Endothelial cell of umbilical vein (primary cell): ENCODE measurements at regions not wholly inside any gene's neighbourhood (a gene's known extent, or its start where the extent isn't known, plus 50 kb on each side); places are given as distances from the start of the nearest gene placed in this dataset.
A peak's percentile ranks its signal among the peaks of the same experiment; 100 is the strongest.

ENCODE experiments used
- BruUV-seq: library from RNA; stranded (reverse); fragments of 400-500 nt; replicated peaks from 2 replicates; lab custom pipeline; 2021; lab: Mats Ljungman, UMichigan
- CTCF ChIA-PET: fragments of 300-600, 350-600 bp; sonication (Branson Sonifier 250); formaldehyde crosslinking; loops from one replicate; lab custom pipeline; 2021; ENCODE audit warnings: antibody characterized with exemption, inconsistent platforms; lab: Charles Lee
- POLR2A ChIA-PET: fragments of 300-600, 350-600 bp; sonication (Branson Sonifier 250); formaldehyde crosslinking; loops from one replicate; lab custom pipeline; 2021; ENCODE audit warnings: antibody characterized with exemption, inconsistent platforms; lab: Charles Lee
- DNase-seq: peaks from one replicate; pipeline ENCODE4 v3.0.0-alpha.2; 2011; ENCODE audit warnings: low read depth, low spot score
- FAIRE-seq: peaks from 2 replicates; lab custom pipeline; 2011; peaks lifted over from hg19 to GRCh38; lab: Jason Lieb, UNC
- H2AFZ ChIP-seq: 2 replicates; pipeline ENCODE4 v1.6.0; 2012; ENCODE audit warnings: low read depth, low read length, control low read depth, inconsistent platforms
- H3K27ac ChIP-seq: 2 replicates; pipeline ENCODE4 v1.5.1; 2011; ENCODE audit warnings: low read depth, mild to moderate bottlenecking, control low read depth, low read length, moderate library complexity; ENCODE audit not compliant: insufficient read depth
- H3K27me3 ChIP-seq, 2 experiments: 2 replicates each; pipeline versions ENCODE4 v1.6.0 to v1.6.1; 2011; ENCODE audit warnings: low read length in 2 of 2, mixed read lengths in 1 of 2; ENCODE audit not compliant: control insufficient read depth in 2 of 2, insufficient read depth in 2 of 2
- H3K36me3 ChIP-seq, 2 experiments: 2 replicates in 1 of 2; 3 replicates in 1 of 2; pipeline ENCODE4 v1.5.1; 2011; ENCODE audit warnings: low read length in 2 of 2, mild to moderate bottlenecking in 1 of 2, moderate library complexity in 1 of 2; ENCODE audit not compliant: control insufficient read depth in 2 of 2, insufficient read depth in 2 of 2; ENCODE audit errors: extremely low read depth in 1 of 2
- H3K4me1 ChIP-seq: 3 replicates; pipeline ENCODE4 v1.5.1; 2011; ENCODE audit warnings: mild to moderate bottlenecking, low read length; ENCODE audit not compliant: control insufficient read depth, insufficient read depth; ENCODE audit errors: extremely low read depth
- H3K4me2 ChIP-seq: 2 replicates; pipeline ENCODE4 v1.6.1; 2011; ENCODE audit warnings: low read length, control low read depth, mixed read lengths; ENCODE audit not compliant: insufficient read depth
- H3K4me3 ChIP-seq, 3 experiments: fragments of 200-600 bp in 1 of 3; sonication (generic), shearing (Covaris generic) in 1 of 3; replicated peaks in 1 of 3; 2 replicates each; pipeline ENCODE4 v1.5.1; 2011 to 2016; ENCODE audit warnings: control low read depth in 3 of 3, low read length in 3 of 3, mild to moderate bottlenecking in 2 of 3, inconsistent platforms in 1 of 3, low read depth in 1 of 3, moderate library complexity in 1 of 3; ENCODE audit not compliant: insufficient read depth in 1 of 3
- H3K79me2 ChIP-seq: 2 replicates; pipeline ENCODE4 v1.6.0; 2012; ENCODE audit warnings: low read length, inconsistent platforms; ENCODE audit not compliant: control insufficient read depth, insufficient read depth
- H3K9ac ChIP-seq: replicated peaks from 2 replicates; pipeline ENCODE3; 2011; ENCODE audit warnings: low read length, control low read depth; ENCODE audit not compliant: insufficient read depth; ENCODE audit errors: extremely low read depth
- H3K9me1 ChIP-seq: replicated peaks from 3 replicates; pipeline ENCODE4 v1.6.0; 2011; ENCODE audit warnings: mild to moderate bottlenecking, low read length; ENCODE audit not compliant: control insufficient read depth, insufficient read depth; ENCODE audit errors: extremely low read depth
- H3K9me3 ChIP-seq: replicated peaks from 2 replicates; pipeline ENCODE4 v1.5.1; 2012; ENCODE audit warnings: low read length, inconsistent platforms; ENCODE audit not compliant: control insufficient read depth, insufficient read depth
- H4K20me1 ChIP-seq: replicated peaks from 2 replicates; pipeline ENCODE3; 2011; ENCODE audit warnings: mild to moderate bottlenecking, low read length; ENCODE audit not compliant: control insufficient read depth, insufficient read depth; ENCODE audit errors: extremely low read depth
- CTCF ChIP-seq, 2 donors: IDR thresholded peaks; 1 replicate in 1 of 2; 2 replicates in 1 of 2; pipeline ENCODE4 v1.5.1; 2011; ENCODE audit warnings: low read length in 2 of 2, mild to moderate bottlenecking in 2 of 2, moderate library complexity in 2 of 2, control low read depth in 1 of 2, inconsistent platforms in 1 of 2, low read depth in 1 of 2; ENCODE audit not compliant: insufficient read depth in 1 of 2; ENCODE audit errors: extremely low read depth in 1 of 2
- EZH2 ChIP-seq: IDR thresholded peaks from 2 replicates; pipeline ENCODE4 v1.6.1; 2012; ENCODE audit warnings: borderline replicate concordance, low read depth, mild to moderate bottlenecking, moderate library complexity, low read length, inconsistent platforms; ENCODE audit not compliant: severe bottlenecking
- FOS ChIP-seq: IDR thresholded peaks from 2 replicates; pipeline ENCODE4 v1.6.1; 2011; ENCODE audit warnings: mild to moderate bottlenecking, low read length, moderate library complexity, borderline replicate concordance; ENCODE audit not compliant: insufficient read depth
- MAX ChIP-seq: IDR thresholded peaks from 2 replicates; pipeline ENCODE4 v1.6.1; 2011; ENCODE audit not compliant: insufficient read depth, insufficient read length
- POLR2AphosphoS5 ChIP-seq: IDR thresholded peaks from 2 replicates; pipeline ENCODE4 v1.6.1; 2012; ENCODE audit warnings: low read depth, mild to moderate bottlenecking, control low read depth, low read length, moderate library complexity; ENCODE audit not compliant: insufficient read depth
- dilution Hi-C: fragments of 300-500 bp; cut with MboI; formaldehyde crosslinking; loops from one replicate; pipeline ENCODE4 v1.15.0; 2019; ENCODE audit warnings: low sequenced_read_pairs; ENCODE audit not compliant: extremely low pct_ligation_motif_present
- intact Hi-C: fragments of 100-400 bp; cut with micrococcal nuclease; formaldehyde crosslinking; loops from one replicate; pipeline ENCODE4 v1.10.0; 2022

GRCh38 chr2:120551522-120551921, 184.1 kb upstream of the GLI2 start:
- no peak overlapping the region for H3K4me2 ChIP-seq
- H3K9me1 ChIP-seq, result no peaks in the 10 kb centered on the region
- POLR2A ChIA-PET, result no interaction called here
- no peak for TF ChIP-seq POLR2AphosphoS5
- TF ChIP-seq CTCF (IDR thresholded peaks at IDR 0.05; ENCODE audit: extremely low read depth in 1 of 2, insufficient read depth in 1 of 2, low read depth in 1 of 2, low read length in 2 of 2), result no peak
- TF ChIP-seq FOS, result no peak
- CTCF ChIA-PET, result interaction anchor here (1.0 to 4.4 kb wide), 9 partner anchors 13 to 209 kb away, joined by 3 to 63 read pairs (median 5); no protein-coding TSS in a partner anchor
- no peaks in the 10 kb centered on the region for H3K79me2 ChIP-seq
- H2AFZ ChIP-seq, result no peak overlapping the region
- H4K20me1 ChIP-seq, result no peaks in the 10 kb centered on the region
- intact Hi-C loops, result loop anchor here (10.0 kb wide), 1 partner anchor 297 kb away; the partner anchor contains the start of gene RALB
- no peak overlapping the region for H3K4me3 ChIP-seq
- H3K9ac ChIP-seq, result no peak overlapping the region
- dilution Hi-C loops, result no loop called here
- H3K9me3 ChIP-seq, result no peaks in the 10 kb centered on the region
- no peak overlapping the region for H3K27ac ChIP-seq
- no TSS peak for BruUV-seq
- no peaks in the 10 kb centered on the region for H3K36me3 ChIP-seq
- peaks cover 13% of the 10 kb centered on the region for H3K4me1 ChIP-seq
- DNase-seq (peak; percentile 8), FAIRE-seq (no peak)
- H3K27me3 ChIP-seq, result peaks cover 18 to 20% of the 10 kb centered on the region in 2 experiments

- Histone ChIP-seq H2AFZ (no peak overlapping the region), H3K36me3 (no peaks in the 10 kb centered on the region), H3K4me2 (no peak overlapping the region), H3K9ac (no peak overlapping the region), H3K9me3 (no peaks in the 10 kb centered on the region), H3K4me1 (peaks cover 13% of the 10 kb centered on the region), H3K79me2 (no peaks in the 10 kb centered on the region), H3K4me3 (no peak overlapping the region), H3K9me1 (no peaks in the 10 kb centered on the region), H4K20me1 (no peaks in the 10 kb centered on the region), H3K27me3 (peaks cover 17% of the 10 kb centered on the region in 2 experiments), H3K27ac (no peak overlapping the region)
- TSS peak; percentile 62 for BruUV-seq
- TF ChIP-seq MAX, result no peak
- peak; percentile 36 for TF ChIP-seq EZH2
- POLR2A ChIA-PET, result no interaction called here
- intact Hi-C loops (loop anchor here (1.0 to 10.0 kb wide), 7 partner anchors 8 to 297 kb away; partner anchors contain the start of gene RALB), dilution Hi-C loops (no loop called here)
- CTCF ChIA-PET, result interaction anchor here (1.0 to 4.4 kb wide), 10 partner anchors 13 to 210 kb away, joined by 3 to 63 read pairs (median 5); no protein-coding TSS in a partner anchor
- DNase-seq (no peak), FAIRE-seq (no peak)
Measured at GRCh38 chr2:120552079-120552478, 183.6 kb upstream of the GLI2 start.
